Prostate gland (tissue), 2 donors: ENCODE measurements at regions not wholly inside any gene's neighbourhood (a gene's known extent, or its start where the extent isn't known, plus 50 kb on each side); places are given as distances from the start of the nearest gene placed in this dataset.

Experiments used
- DNase-seq: peaks from one replicate; pipeline ENCODE4 v3.0.0-alpha.2; 2019; ENCODE audit warnings: low spot score
- H3K27ac ChIP-seq, 2 donors: fragments of 200-600 bp; sonication (generic); 2 replicates each; pipeline ENCODE4 v1.5.1; 2017 to 2019
- H3K27me3 ChIP-seq: fragments of 200-600 bp; sonication (generic); replicated peaks from 2 replicates; pipeline ENCODE4 v1.5.1; 2019; ENCODE audit not compliant: insufficient read depth
- H3K36me3 ChIP-seq, 2 donors: fragments of 200-600 bp; sonication (generic); 1 replicate in 1 of 2; 2 replicates in 1 of 2; pipeline versions ENCODE4 v1.5.1 to v1.8.1; 2017 to 2019
- H3K4me1 ChIP-seq: fragments of 200-600 bp; sonication (generic); replicated peaks from 2 replicates; pipeline ENCODE4 v1.5.1; 2019
- H3K4me3 ChIP-seq, 2 donors: fragments of 200-600 bp; sonication (generic); 2 replicates each; pipeline ENCODE4 v1.5.1; 2017 to 2019
- H3K9me3 ChIP-seq: fragments of 200-600 bp; sonication (generic); 2 replicates; pipeline ENCODE4 v1.5.1; 2017
- POLR2A ChIP-seq: fragments of 450-650 bp; IDR thresholded peaks from one replicate; pipeline ENCODE4 v1.6.1; 2016; ENCODE audit warnings: antibody characterized with exemption, mild to moderate bottlenecking
- POLR2AphosphoS5 ChIP-seq: sonication (generic); formaldehyde crosslinking; IDR thresholded peaks from one replicate; pipeline ENCODE4 v1.6.1; 2017; ENCODE audit warnings: antibody characterized with exemption
- WGBS: methylation state at CpG from one replicate; pipeline ENCODE4 v1.1.5; 2018; 5-methylcytosine and 5-hydroxymethylcytosine counted together
- intact Hi-C: fragments of 100-400 bp; cut with DNase I; formaldehyde crosslinking; loops from one replicate; pipeline ENCODE4 v1.14.2; 2022
- TF ChIP-seq, protein P1 (sequence below), 4 experiments: fragments of 200-600 bp in 2 of 4; fragments of 450-650 bp in 2 of 4; sonication (generic) in 2 of 4; IDR thresholded peaks; 1 replicate in 3 of 4; 2 replicates in 1 of 4; pipeline ENCODE4 v1.5.1; 2016 to 2019; ENCODE audit warnings: antibody characterized with exemption in 4 of 4, mild to moderate bottlenecking in 2 of 4, moderate library complexity in 2 of 4

DNA sequence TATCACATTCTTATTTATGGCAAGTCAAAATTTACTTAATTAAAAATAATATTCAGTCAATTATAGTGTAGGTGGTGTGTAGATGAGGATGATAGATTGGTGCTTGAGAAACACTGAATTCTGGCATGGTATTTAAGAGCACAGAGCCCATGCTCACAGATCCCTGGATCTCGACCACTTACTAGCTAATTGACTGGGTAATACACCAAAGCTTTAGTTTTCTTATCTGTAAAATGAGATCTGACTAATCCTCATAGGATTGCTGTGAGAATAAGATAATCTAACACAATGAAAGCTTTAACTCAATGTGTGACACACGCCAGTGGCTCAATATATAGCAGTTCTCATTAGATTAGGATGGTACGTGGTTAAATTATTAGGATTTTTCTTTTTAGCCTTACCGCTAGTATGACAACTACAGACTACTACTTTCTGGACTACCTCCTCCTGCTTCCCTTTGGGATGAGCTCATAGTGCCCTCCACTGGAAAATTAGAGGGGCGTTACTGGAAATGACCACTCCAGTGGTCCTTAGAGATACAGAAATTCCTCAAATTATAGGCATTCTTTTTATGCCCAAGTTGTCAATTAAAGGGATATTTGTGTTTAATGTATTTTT, 482.8 kb upstream of the TBX3 start:
- intact Hi-C loops = loop anchor here (5.0 to 10.0 kb wide), 2 partner anchors 252 to 585 kb away; no protein-coding TSS in a partner anchor

GRCh38 chr12:115163710-115164109, 479.7 kb upstream of the TBX3 start:
- no peaks in the 10 kb centered on the region for H3K27me3 ChIP-seq
- no peak overlapping the region for H3K27ac ChIP-seq
- DNase-seq = no peak
- TF ChIP-seq, protein P1, sequence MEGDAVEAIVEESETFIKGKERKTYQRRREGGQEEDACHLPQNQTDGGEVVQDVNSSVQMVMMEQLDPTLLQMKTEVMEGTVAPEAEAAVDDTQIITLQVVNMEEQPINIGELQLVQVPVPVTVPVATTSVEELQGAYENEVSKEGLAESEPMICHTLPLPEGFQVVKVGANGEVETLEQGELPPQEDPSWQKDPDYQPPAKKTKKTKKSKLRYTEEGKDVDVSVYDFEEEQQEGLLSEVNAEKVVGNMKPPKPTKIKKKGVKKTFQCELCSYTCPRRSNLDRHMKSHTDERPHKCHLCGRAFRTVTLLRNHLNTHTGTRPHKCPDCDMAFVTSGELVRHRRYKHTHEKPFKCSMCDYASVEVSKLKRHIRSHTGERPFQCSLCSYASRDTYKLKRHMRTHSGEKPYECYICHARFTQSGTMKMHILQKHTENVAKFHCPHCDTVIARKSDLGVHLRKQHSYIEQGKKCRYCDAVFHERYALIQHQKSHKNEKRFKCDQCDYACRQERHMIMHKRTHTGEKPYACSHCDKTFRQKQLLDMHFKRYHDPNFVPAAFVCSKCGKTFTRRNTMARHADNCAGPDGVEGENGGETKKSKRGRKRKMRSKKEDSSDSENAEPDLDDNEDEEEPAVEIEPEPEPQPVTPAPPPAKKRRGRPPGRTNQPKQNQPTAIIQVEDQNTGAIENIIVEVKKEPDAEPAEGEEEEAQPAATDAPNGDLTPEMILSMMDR (IDR thresholded peaks at IDR 0.05) = no peak
- no peak for TF ChIP-seq POLR2AphosphoS5
- no peaks in the 10 kb centered on the region for H3K4me1 ChIP-seq
- H3K9me3 ChIP-seq = no peaks in the 10 kb centered on the region
- intact Hi-C loops = loop anchor here (10.0 kb wide), 1 partner anchor 249 kb away; no protein-coding TSS in a partner anchor
- 76% methylated on average over 8 of the region's 8 CpGs for WGBS
- no peak overlapping the region for H3K4me3 ChIP-seq
- H3K36me3 ChIP-seq = no peaks in the 10 kb centered on the region

More for the DNA sequence above, 482.8 kb upstream of the TBX3 start:
- 71% methylated on average over 5 of the region's 5 CpGs for WGBS
- no peak overlapping the region for H3K27ac ChIP-seq
- no peak for DNase-seq
- no peak overlapping the region for H3K4me3 ChIP-seq
- no peaks in the 10 kb centered on the region for H3K4me1 ChIP-seq
- H3K36me3 ChIP-seq = no peaks in the 10 kb centered on the region
- H3K9me3 ChIP-seq = no peaks in the 10 kb centered on the region
- no peaks in the 10 kb centered on the region for H3K27me3 ChIP-seq
- no peak for TF ChIP-seq POLR2A
- TF ChIP-seq, protein P1 (IDR thresholded peaks at IDR 0.05) = peak in 1 of 4 experiments; percentile 6

GRCh38 chr12:115160271-115161128, 476.5 kb upstream of the TBX3 start:
- H3K27ac ChIP-seq = no peak overlapping the region
- no peaks in the 10 kb centered on the region for H3K9me3 ChIP-seq
- TF ChIP-seq, protein P1 (IDR thresholded peaks at IDR 0.05) = no peak
- TF ChIP-seq POLR2A (no peak), POLR2AphosphoS5 (no peak)
- no peaks in the 10 kb centered on the region for H3K4me1 ChIP-seq
- DNase-seq = no peak
- no peak overlapping the region for H3K4me3 ChIP-seq
- H3K36me3 ChIP-seq = no peaks in the 10 kb centered on the region
- intact Hi-C loops = loop anchor here (10.0 kb wide), 1 partner anchor 246 kb away; no protein-coding TSS in a partner anchor
- no peaks in the 10 kb centered on the region for H3K27me3 ChIP-seq
- 88% methylated on average over 6 of the region's 6 CpGs for WGBS

GRCh38 chr12:115158816-115159215, 474.8 kb upstream of the TBX3 start:
- DNase-seq = no peak
- Histone ChIP-seq H3K27me3 (no peaks in the 10 kb centered on the region), H3K36me3 (no peaks in the 10 kb centered on the region), H3K27ac (no peak overlapping the region), H3K4me3 (no peak overlapping the region), H3K9me3 (no peaks in the 10 kb centered on the region), H3K4me1 (no peaks in the 10 kb centered on the region)
- intact Hi-C loops = no loop called here
- TF ChIP-seq POLR2A (no peak), POLR2AphosphoS5 (no peak)
- TF ChIP-seq, protein P1 (IDR thresholded peaks at IDR 0.05) = no peak
- WGBS = 78% methylated on average over 5 of the region's 5 CpGs
